HL-60 (cell line): ENCODE measurements at regions not wholly inside any gene's neighbourhood (a gene's known extent, or its start where the extent isn't known, plus 50 kb on each side); places are given as distances from the start of the nearest gene placed in this dataset.

Source experiments
- DNase-seq, 2 experiments: peaks; one replicate each; pipeline ENCODE4 v3.0.0-alpha.2; 2010 to 2020; ENCODE audit warnings: low read depth in 1 of 2, low spot score in 1 of 2
- H3K27ac ChIP-seq: fragments of 250-450 bp; sonication (Bioruptor Pico); replicated peaks from 2 replicates; pipeline ENCODE4 v1.5.1; 2020; ENCODE audit warnings: mild to moderate bottlenecking, moderate library complexity
- H3K27me3 ChIP-seq: fragments of 250-450 bp; sonication (Bioruptor Pico); 2 replicates; pipeline ENCODE4 v1.5.1; 2021; ENCODE audit warnings: mild to moderate bottlenecking, moderate library complexity; ENCODE audit not compliant: insufficient read depth, poor library complexity, severe bottlenecking
- H3K4me3 ChIP-seq: replicated peaks from 2 replicates; pipeline ENCODE4 v1.5.1; 2011; ENCODE audit warnings: mild to moderate bottlenecking, control low read depth, low read length; ENCODE audit not compliant: insufficient read depth
- CTCF ChIP-seq: IDR thresholded peaks from one replicate; pipeline ENCODE4 v1.5.1; 2011; ENCODE audit warnings: low read length, control low read depth, inconsistent platforms; ENCODE audit not compliant: insufficient read depth
- GABPA ChIP-seq: IDR thresholded peaks from 2 replicates; pipeline ENCODE4 v1.6.1; 2012; ENCODE audit warnings: low read depth
- POLR2AphosphoS5 ChIP-seq: IDR thresholded peaks from 2 replicates; pipeline ENCODE4 v1.6.1; 2012; ENCODE audit warnings: low read depth
- REST ChIP-seq: IDR thresholded peaks from 2 replicates; pipeline ENCODE4 v1.6.1; 2012; ENCODE audit warnings: low read depth; ENCODE audit not compliant: insufficient replicate concordance
- SPI1 ChIP-seq: IDR thresholded peaks from 2 replicates; pipeline ENCODE4 v1.6.1; 2012; ENCODE audit warnings: low read depth, mild to moderate bottlenecking, borderline replicate concordance

GRCh38 chr6:149152521-149152920 is 165.0 kb upstream of the TAB2 start:
- TF ChIP-seq SPI1: no peak
- TF ChIP-seq REST: no peak
- TF ChIP-seq POLR2AphosphoS5: no peak
- no peak for TF ChIP-seq CTCF
- TF ChIP-seq GABPA: no peak
- H3K27ac ChIP-seq: no peak overlapping the region
- DNase-seq: no peak

DNA sequence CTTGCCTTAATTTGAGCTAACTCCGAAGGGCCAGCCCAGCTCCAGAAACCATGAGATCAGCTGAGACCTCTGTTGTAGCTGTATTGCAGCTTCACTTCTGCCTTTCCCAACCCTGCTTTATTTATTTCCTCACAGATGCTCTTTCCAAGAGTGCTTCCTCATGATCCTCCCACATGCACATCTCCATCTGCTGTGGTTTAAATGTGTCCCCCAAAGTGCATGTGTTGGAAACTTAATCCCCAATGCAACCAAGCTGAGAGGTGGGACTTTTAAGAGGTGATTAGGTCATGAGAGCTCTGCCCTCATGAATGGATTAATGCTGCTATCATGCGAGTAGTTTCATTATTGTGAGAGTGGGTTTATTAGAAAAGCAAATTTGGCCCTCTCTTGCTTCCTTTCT is 164.4 kb upstream of the TAB2 start:
- Histone ChIP-seq H3K27ac (no peak overlapping the region), H3K4me3 (no peak overlapping the region), H3K27me3 (peaks cover 9% of the 10 kb centered on the region)
- TF ChIP-seq CTCF (no peak), SPI1 (no peak), POLR2AphosphoS5 (no peak), GABPA (no peak), REST (no peak)
- DNase-seq: no peak

More at GRCh38 chr6:149152521-149152920, 165.0 kb upstream of the TAB2 start:
- Histone ChIP-seq H3K4me3 (no peak overlapping the region), H3K27me3 (peaks cover 11% of the 10 kb centered on the region)

DNA sequence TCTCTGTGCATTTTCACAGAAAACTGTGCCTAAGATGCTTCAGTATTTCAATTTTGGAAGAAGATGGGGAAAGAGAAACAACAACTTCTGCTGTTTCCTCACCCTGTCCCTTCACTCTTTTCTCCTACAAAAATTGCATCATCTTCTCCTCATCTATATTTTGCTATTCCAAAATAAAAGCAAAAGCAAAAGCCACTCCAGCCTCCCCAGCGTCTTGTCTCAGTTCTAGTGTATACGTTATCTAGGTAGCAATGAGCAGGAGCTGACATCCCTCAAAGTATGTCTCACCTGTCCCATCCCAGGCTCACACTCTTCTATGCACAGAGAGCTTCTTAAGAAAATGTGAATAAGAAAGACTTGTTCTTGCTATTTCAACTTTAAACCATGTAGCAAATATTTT is 163.8 kb upstream of the TAB2 start:
- TF ChIP-seq POLR2AphosphoS5: no peak
- TF ChIP-seq SPI1: no peak
- no peak for TF ChIP-seq GABPA
- no peak for TF ChIP-seq REST
- no peak for TF ChIP-seq CTCF
- DNase-seq: no peak
- Histone ChIP-seq H3K27ac (no peak overlapping the region), H3K27me3 (peaks cover 7% of the 10 kb centered on the region), H3K4me3 (no peak overlapping the region)
